GM21619 (cell line): ENCODE measurements at regions not wholly inside any gene's neighbourhood (a gene's known extent, or its start where the extent isn't known, plus 50 kb on each side); places are given as distances from the start of the nearest gene placed in this dataset.

Source experiments
- ATAC-seq: cut with Tn5 transposase; IDR thresholded peaks from one replicate; pipeline ENCODE4 v1.9.1; 2021; ENCODE audit not compliant: unreplicated experiment

DNA sequence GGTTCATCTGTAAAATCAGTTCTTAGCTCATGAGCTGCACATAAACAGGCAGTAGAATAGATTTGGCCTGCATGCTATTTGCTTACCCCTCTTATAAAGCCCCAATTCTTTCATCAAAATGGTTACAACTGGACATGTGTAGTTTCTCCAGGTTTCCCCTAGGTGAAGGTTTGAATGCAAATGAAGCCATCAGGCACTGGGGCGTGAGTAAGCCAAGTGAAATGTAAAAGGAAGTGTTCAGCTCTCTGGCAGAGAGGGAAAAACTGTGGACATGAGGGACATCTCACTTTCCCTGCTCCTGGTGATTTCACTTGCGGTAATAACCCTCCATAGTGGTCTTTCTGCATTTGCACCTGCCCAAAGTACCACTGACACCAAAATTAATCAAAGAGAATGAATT lies 1402.3 kb upstream of the LRRTM1 start:
- ATAC-seq, result no peak

DNA sequence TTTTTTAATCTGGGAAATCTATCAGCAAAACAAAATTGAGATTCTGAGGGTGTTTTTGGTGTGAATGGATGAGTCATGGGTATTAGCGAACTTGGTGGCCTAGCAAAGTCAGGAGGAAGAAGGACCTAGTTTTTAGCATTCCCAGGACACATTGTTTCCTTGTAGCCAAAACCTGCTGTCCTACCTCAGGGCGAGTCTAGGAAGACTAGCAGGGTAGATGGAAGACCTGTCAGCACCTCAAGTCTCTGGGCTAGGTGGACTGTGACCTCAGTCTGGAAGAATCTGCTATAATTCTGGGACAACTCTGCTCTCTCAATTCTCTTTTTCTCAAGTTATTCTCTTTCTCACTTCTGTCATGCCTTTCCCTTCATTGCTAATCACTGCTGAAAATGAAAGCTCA lies 1399.3 kb upstream of the LRRTM1 start:
- no peak for ATAC-seq

DNA sequence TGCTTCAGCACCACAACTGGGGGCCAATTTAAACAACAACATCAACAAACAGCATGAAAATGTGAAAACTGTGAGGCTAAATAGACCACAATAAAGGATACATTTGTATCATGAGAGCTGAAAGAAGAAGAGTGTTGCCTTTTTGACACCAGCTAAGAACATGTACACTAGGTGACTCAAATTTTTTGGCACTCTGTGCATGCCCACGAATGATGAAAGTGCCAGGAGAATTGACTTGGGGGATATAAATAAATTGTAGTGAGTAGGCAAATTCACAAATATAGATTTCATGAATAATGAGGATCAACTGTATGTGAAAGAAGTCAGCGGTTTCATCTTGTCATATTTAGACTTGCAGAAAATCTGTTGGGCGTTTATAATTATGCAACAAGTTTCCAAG lies 1388.0 kb upstream of the LRRTM1 start:
- ATAC-seq, result no peak

DNA sequence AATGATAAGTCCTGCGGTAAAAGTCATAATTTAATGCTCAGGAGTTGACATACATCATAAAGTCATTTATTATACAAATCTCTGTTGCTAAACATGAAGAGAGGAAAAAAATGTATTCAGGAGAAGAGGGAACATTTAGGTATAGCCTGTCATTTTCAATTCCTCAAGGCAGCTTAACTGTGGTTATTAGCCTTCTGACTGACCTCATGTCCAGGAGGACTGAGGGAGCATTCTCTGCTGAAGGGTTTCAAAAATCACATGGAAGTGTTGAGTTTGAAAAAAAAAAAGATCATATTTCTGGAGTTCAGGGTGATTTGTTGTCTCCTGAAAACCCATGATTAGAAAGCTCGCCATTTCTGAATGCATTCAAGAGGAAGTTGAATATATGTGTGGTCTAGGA lies 1371.1 kb upstream of the LRRTM1 start:
- no peak for ATAC-seq

DNA sequence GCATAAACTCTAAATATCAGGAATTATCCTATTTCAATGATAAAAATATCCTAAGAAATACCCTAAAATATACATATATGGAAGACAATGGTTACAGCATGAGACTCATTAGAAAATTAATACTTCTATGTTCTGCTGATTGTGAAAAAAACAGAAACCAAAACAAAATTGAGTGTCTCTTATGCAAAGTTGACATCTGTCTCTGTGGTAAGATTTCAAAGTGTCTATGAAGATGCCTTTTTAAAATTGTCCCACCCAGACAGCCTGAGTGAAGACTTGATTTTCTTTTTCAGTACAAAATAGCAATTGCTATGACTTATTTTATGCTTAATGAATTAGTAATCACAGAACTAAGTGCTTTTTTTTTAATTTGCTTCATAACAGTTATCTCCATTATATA lies 1368.4 kb upstream of the LRRTM1 start:
- ATAC-seq, result no peak

DNA sequence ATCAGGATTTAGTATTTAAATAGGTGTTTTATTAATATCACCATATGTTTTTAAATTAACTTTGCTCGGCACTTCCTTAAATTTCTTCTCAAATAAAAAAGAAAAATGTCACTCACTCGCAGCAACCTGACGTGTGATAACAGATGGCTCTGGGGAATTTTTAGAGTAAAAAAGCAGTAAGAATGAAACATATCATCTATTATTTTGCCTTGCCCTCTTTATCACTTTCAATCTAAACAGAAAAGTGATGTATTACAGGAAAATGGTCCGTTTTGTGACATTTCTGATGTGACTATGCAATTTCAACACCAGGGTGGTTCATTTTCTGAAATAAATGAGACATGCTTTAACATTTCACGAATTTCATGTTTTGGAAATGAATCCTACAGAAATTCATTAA lies 1368.0 kb upstream of the LRRTM1 start:
- ATAC-seq, result no peak

DNA sequence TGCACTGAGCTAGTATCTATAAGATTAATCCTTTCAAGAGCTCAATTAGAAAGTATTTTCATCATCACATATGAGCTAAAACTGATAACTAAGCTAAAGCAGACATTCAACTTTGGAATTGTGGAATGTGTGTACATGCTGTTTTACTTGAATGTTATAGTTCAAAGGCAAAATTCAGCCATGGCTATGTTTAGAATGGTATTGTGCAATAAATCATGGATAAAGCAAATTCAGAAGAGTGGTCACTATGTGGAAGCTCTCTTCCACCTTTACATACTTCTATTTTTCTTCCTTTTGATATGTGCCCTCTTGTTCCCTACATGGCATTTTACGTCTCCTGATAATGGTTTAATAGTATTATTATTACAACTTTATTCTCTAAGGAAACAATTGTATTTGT lies 1366.3 kb upstream of the LRRTM1 start:
- ATAC-seq, result no peak

DNA sequence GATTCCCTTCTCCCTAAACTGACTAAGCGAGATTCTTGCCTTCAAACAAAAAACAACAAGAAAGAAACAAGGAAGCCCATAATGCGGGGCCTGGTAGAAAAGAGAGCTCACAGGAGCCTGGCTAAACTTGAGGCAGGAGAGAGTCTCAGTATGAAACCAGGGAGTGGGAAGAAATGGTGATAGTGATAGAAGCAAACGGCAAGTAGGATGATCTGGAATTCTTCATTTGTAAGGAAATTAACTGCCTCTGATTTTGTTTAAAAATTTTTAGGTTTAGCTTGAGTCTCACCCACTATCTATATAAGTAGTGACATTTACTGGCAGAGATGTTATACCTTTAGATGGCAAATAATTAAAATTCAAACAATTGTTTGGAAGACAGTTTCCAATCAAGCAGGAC lies 1356.5 kb upstream of the LRRTM1 start:
- ATAC-seq, result no peak

DNA sequence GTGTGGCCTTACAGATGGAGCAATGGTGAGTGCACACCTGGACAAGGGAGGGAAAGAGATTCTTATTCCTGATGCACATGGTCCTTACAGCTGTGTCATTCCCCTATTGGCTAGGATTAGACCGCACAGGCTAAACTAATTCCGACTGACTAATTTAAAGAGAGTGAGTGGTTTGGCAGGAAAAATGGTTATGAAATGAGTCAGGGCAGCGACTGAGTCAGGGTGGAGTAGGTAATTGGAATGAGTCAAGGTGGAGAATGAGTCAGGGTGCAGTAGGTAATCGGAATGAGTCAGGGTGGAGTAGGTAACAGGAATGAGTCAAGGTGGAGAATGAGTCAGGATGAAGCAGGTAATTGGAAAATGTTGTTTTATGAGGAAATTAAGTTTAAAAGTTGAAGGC lies 1353.7 kb upstream of the LRRTM1 start:
- ATAC-seq, result no peak

DNA sequence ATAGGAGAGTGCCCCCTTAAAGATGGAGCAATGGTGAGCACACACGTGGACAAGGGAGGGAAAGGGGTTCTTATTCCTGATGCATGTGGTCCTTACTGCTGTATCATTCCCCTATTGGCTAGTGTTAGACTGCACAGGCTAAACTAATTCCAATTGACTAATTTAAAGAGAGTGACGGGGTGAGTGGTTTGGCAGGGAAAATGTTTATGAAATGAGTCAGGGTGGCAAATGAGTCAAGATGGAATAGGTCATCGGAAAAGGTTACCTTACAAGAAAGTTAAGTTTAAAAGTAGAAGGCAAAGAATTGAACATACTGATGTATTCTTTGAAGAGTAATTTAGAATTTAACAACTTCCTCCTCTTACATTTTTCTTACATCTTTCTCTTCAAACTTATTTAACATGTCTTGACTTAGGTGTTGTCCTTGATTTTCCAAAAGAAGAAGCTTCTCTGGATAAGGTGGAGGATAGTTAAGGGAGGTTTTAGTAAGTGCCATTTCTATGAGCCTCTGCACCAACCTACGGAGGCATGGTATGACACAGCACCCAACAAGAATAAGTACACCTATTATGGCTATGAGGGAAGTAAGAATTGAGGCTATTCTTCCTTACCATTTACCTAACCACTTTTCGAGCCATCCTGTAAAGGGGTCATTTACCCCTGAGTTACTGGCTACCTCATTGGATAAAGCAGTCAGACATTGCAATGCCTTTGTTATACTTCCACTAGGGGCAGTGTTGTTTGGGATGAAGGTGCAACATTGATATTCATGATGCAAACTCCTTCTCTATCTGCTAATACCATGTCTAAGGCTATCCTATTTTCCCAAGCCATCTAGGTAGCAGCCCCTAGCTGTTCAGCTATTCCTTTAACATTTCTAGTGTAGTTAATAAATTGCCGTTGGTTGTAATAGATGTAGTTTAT lies 1345.8 kb upstream of the LRRTM1 start:
- no peak for ATAC-seq

DNA sequence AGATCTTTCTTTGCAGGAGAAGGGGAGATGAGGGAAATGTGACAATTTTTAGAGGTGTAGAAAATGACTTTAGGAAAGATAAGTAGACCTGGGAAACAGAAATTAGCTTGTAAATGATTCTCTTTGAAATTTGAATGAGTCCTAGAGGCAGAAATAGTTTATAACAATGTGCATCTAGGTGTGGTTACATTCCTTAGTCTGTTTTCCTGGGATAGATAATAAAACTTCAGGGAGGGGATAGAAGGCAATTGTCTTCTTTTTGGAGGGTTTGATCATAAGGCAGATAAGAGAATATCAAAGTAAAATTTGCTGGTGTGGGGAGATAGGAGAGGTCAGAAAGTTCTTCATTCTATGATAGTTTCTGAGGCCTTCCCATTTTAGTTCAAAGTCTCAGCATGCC lies 1344.3 kb upstream of the LRRTM1 start:
- ATAC-seq, result no peak

DNA sequence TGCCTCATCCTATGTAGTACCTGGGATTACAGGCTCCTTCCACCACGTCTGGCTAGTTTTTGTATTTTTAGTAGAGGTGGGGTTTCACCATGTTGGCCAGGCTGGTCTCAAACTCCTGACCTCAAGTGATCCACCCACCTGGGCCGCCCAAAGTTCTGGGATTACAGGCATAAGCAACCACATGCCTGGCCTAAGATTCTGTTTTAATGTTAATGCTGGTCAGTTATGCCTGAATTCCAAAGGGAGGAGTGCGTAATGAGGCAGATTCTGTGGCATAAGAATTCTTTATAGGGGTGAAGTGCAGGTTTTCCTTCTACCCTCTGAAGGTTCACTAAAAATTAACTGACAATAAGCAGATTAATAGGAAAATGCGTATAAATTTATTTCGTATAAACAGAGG lies 1343.8 kb upstream of the LRRTM1 start:
- no peak for ATAC-seq

DNA sequence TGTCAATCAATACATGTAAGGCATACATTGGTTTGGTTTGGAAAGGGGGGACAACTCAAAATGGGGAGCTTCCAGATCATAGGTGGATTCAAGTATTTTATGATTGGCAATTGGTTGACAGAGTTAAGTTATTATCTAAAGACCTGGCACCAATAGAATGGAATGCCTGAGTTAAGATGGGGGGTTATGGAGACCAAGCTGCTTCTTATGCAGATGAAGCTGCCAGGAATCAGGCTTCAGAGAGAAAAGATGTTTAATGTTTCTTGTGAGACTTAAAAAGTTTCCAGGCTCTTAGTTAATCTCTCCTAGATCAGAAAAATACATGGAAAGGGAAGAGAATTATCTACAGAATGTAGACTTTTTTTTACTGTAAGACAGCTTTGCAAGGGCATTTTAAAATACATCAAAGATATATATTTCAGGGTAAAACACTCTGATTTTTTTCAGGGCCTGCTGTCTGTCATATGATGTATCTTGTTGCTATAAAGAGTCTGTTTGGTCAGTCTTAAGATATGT lies 1343.2 kb upstream of the LRRTM1 start:
- no peak for ATAC-seq

DNA sequence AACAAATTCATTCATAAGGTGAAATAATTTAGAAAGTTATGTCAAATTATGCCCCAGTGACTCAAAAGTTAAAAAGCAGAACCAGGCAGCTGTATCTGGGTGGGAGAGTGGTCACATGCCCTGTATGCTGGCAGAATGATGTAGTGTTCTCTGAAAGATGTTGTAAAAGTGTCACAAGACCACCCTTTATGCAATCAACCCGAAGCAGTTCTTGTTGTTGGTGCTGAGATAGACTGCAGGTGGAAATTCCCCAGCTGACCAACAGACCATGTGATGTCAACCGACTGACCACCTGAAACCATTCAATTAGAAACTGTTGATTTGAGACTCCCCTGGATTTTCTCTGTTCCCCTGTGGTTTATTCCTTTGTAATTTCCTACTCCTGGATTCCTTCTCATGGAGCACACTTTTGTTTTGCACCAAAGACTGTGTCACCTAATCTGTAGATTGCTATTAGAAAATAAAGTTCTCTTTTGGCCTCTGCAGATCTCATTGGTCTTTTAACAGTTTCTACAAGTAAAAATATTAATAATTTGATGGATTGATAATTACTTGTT lies 1341.3 kb upstream of the LRRTM1 start:
- no peak for ATAC-seq

DNA sequence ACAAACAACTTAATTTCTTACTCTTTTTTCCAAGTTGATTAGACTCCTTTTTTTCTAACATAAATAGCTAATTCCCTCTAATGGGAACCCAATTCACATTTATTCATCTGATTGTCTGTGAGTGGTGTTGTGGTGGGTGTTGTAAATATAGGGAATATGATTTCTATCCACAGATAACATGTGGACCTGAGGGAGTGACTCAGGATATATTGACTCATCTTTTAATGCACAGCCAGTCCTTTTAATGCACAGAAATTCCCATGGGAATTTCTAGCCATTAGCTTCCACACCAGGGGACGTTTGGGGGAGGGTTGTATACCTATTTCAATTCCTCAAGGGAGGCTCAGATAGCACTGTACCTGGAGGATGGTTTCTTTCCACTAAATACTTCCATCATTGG lies 1339.6 kb upstream of the LRRTM1 start:
- ATAC-seq, result no peak

DNA sequence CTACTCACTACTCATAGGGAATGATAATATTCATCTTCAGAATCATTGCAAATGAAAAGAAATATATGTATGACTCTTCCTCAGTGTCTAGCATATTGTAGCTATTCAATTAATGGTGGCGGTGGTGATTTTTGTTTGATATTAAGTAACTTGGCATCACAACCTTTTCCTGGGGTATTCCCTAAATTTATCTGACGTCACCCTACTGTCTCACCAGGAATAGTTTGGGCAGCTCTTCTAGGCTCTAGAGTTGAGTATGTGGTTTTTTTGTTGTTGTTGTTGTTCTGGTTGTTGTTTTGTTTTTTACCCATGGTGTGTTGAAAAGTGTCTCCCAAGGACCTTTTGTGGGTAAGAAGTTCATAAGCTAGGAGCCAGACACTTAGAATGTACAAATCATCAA lies 1320.3 kb upstream of the LRRTM1 start:
- no peak for ATAC-seq

DNA sequence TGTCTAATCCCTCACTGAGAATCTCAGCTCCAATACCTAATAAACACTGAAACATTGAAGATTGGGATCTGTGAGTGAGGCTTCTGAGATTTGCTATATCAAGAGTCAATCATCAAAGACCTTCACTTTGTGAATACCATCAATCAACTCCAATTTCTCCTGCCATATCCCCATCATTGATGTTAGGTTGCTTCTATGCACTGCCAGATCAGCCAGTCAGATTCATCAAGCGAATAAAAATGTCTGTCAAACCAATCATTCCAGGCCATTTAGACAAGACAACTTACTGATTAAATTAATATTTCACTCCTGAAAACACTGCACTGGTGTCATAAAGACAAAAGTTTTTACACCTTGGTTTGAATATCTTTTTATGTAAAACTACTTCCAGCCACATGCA lies 1295.5 kb upstream of the LRRTM1 start:
- no peak for ATAC-seq

DNA sequence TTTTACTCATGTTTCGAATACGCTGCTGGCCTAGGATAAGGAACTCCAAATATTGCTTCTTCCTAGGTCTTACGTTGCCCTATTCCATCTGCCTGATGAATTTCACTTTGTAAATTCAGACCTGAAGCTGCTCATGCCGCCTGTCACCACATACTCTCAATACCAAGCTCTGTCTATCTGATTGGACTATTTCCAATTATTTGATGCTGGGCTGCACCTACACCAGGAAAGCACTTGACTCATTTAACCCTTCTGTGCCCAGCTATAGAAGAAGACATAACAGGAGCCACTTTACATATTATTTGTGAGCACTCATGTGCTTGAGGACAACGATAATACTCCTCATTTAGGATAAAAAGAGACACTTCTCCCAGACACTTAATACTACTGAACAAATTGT lies 1293.9 kb upstream of the LRRTM1 start:
- no peak for ATAC-seq

DNA sequence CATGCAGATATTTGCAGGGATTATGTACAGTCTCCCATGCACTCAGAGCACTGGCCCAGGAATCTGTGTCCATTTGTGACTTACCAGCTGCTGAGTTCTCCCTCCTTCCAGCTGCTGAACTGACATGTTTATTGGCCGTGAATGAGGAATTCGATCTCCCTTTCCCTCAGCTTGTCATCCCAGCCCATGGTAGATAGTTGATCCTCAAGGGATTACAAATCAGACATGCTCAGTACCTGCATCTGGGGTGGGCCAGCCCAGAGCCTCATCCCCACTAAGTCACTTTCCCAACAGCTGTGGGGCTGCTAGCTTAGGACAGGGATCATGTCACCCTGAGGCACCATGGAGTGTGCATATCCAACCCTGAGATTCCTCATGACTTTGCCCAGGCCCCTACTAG lies 1284.9 kb upstream of the LRRTM1 start:
- no peak for ATAC-seq

DNA sequence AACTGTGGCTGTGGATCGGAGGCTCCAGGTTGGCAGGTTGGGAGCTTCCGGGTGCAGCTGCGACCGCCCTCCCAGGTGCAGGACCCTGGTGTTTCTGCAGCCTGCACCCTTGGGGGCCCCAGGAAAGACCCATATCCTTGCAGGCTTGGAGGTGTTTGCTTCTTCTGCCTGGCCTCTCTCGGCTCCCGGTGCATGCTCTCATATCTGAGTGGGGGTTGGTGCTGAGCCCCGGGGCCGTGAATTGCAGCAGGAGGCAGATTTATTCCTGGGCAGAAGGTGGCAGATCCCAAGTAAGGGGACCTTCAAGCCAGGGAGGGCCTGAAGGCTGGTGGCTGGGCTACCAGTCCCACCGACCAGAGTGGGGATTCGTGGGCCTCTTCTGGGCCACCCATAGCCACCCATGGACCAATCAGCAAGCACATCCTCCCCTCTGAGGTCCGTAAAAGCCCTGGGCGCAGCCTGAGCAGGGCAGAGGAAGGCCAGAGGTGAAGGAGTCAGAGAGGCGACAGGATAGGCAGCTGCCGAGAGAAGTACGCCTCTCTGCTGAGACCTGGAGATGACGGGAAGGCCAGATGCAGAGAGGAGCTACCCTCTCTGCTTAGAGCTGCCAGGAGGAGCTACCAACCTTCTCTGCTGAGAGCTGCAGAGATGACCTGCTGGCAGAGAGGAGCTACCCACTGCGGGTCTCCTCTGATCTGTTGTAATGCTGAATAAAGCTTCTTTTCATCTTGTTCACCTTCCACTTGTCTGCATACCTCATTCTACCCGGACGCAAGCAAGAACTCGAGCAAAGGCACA lies 1279.0 kb upstream of the LRRTM1 start:
- ATAC-seq, result no peak

DNA sequence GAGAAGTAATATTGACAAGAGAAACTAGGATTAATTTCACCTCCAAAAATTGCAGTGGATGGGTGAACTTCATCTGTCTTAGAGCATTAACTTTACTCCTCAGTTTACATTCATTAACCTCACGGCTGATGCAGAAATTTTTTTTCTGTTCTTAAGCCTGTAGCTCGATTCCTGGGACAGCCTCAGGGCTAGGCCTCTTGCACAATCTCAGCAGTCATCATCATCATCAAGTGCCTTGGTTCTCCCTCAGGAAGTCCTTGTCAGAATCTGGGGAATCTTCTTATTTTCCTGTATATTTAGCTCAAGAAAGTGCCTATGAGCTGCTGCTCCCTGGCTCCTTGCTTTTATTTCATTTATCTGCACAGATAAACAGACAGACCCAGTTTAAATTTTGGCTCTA lies 1272.2 kb upstream of the LRRTM1 start:
- ATAC-seq, result no peak
